A673 (cell line): ENCODE measurements at regions not wholly inside any gene's neighbourhood (a gene's known extent, or its start where the extent isn't known, plus 50 kb on each side); places are given as distances from the start of the nearest gene placed in this dataset.

ENCODE experiments used
- EZH2 ChIP-seq: fragments of 200-600 bp; sonication (generic); IDR thresholded peaks from 2 replicates; pipeline ENCODE4 v1.6.1; 2017; ENCODE audit warnings: borderline replicate concordance, low read depth, mild to moderate bottlenecking, mixed read lengths, antibody characterized with exemption, low read length; ENCODE audit not compliant: poor library complexity, severe bottlenecking
- TF ChIP-seq, protein P1 (sequence below): fragments of 300-800, 200-600 bp; sonication (generic); conservative IDR thresholded peaks from 2 replicates; pipeline ENCODE4 v1.5.1; 2017; ENCODE audit warnings: low read depth, mild to moderate bottlenecking, antibody characterized with exemption, low read length, moderate library complexity, mixed read lengths

GRCh38 chr10:128326251-128326650 is 200.0 kb upstream of the MKI67 start:
- TF ChIP-seq, protein P1, sequence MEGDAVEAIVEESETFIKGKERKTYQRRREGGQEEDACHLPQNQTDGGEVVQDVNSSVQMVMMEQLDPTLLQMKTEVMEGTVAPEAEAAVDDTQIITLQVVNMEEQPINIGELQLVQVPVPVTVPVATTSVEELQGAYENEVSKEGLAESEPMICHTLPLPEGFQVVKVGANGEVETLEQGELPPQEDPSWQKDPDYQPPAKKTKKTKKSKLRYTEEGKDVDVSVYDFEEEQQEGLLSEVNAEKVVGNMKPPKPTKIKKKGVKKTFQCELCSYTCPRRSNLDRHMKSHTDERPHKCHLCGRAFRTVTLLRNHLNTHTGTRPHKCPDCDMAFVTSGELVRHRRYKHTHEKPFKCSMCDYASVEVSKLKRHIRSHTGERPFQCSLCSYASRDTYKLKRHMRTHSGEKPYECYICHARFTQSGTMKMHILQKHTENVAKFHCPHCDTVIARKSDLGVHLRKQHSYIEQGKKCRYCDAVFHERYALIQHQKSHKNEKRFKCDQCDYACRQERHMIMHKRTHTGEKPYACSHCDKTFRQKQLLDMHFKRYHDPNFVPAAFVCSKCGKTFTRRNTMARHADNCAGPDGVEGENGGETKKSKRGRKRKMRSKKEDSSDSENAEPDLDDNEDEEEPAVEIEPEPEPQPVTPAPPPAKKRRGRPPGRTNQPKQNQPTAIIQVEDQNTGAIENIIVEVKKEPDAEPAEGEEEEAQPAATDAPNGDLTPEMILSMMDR = no peak
- no peak for TF ChIP-seq EZH2
